ENCODE measurements at regions not wholly inside any gene's neighbourhood (a gene's known extent, or its start where the extent isn't known, plus 50 kb on each side); places are given as distances from the start of the nearest gene placed in this dataset.

GRCh38 chrX:1084689-1085088, 127.8 kb downstream of the CRLF2 start:
- peaks cover 20% of the 10 kb centered on the region for H3K27me3 Mint-ChIP-seq

GRCh38 chrX:1076871-1077651, 135.4 kb downstream of the CRLF2 start:
- no peak overlapping the region for H3K4me3 Mint-ChIP-seq
- TF ChIP-seq CTCF (conservative IDR thresholded peaks at IDR 0.05), result no peak
- peaks cover 14% of the 10 kb centered on the region for H3K27me3 Mint-ChIP-seq
- H3K27ac Mint-ChIP-seq, result no peak overlapping the region
- no peaks in the 10 kb centered on the region for H3K36me3 Mint-ChIP-seq
- no peak for DNase-seq (ENCODE audit: extremely low spot score, unreplicated experiment)
- no peaks in the 10 kb centered on the region for H3K4me1 Mint-ChIP-seq (ENCODE audit: unreplicated experiment)
- H3K9me3 Mint-ChIP-seq, result no peaks in the 10 kb centered on the region

More at GRCh38 chrX:1084689-1085088, 127.8 kb downstream of the CRLF2 start:
- Mint-ChIP-seq H3K9me3 (peaks cover 18% of the 10 kb centered on the region), H3K4me1 (ENCODE audit: unreplicated experiment) (no peaks in the 10 kb centered on the region), H3K4me3 (no peak overlapping the region), H3K36me3 (no peaks in the 10 kb centered on the region), H3K27ac (no peak overlapping the region)
- no peak for DNase-seq (ENCODE audit: extremely low spot score, unreplicated experiment)
- TF ChIP-seq CTCF (conservative IDR thresholded peaks at IDR 0.05), result no peak

- H3K27ac Mint-ChIP-seq, result no peak overlapping the region
- no peaks in the 10 kb centered on the region for H3K4me1 Mint-ChIP-seq (ENCODE audit: unreplicated experiment)
- H3K4me3 Mint-ChIP-seq, result no peak overlapping the region
- TF ChIP-seq CTCF (conservative IDR thresholded peaks at IDR 0.05), result no peak
- peaks cover 10% of the 10 kb centered on the region for H3K27me3 Mint-ChIP-seq
- H3K9me3 Mint-ChIP-seq, result no peaks in the 10 kb centered on the region
- DNase-seq (ENCODE audit: extremely low spot score, unreplicated experiment), result no peak
- H3K36me3 Mint-ChIP-seq, result no peaks in the 10 kb centered on the region
These were observed 136.7 kb downstream of the CRLF2 start for GRCh38 chrX:1075741-1076140.

GRCh38 chrX:1075156-1075555, 137.3 kb downstream of the CRLF2 start:
- Mint-ChIP-seq H3K27ac (no peak overlapping the region), H3K9me3 (no peaks in the 10 kb centered on the region), H3K4me1 (ENCODE audit: unreplicated experiment) (no peaks in the 10 kb centered on the region), H3K4me3 (no peak overlapping the region), H3K36me3 (no peaks in the 10 kb centered on the region), H3K27me3 (peaks cover 11% of the 10 kb centered on the region)
- TF ChIP-seq CTCF (conservative IDR thresholded peaks at IDR 0.05), result no peak
- DNase-seq (ENCODE audit: extremely low spot score, unreplicated experiment), result no peak

- Mint-ChIP-seq H3K9me3 (no peaks in the 10 kb centered on the region), H3K27me3 (peaks cover 13% of the 10 kb centered on the region), H3K27ac (no peak overlapping the region), H3K36me3 (no peaks in the 10 kb centered on the region), H3K4me1 (ENCODE audit: unreplicated experiment) (no peaks in the 10 kb centered on the region), H3K4me3 (no peak overlapping the region)
- no peak for TF ChIP-seq CTCF (conservative IDR thresholded peaks at IDR 0.05)
- DNase-seq (ENCODE audit: extremely low spot score, unreplicated experiment), result no peak
These were observed 137.7 kb downstream of the CRLF2 start for GRCh38 chrX:1074755-1075154.

Measured in type B pancreatic cell (in vitro differentiated cells).